AG04450 (cell line): ENCODE measurements at regions not wholly inside any gene's neighbourhood (a gene's known extent, or its start where the extent isn't known, plus 50 kb on each side); places are given as distances from the start of the nearest gene placed in this dataset.

ENCODE experiments used
- CTCF ChIA-PET: fragments of 300-600, 350-600 bp; formaldehyde crosslinking; extraction: SDS; loops from one replicate; lab custom pipeline; 2022; ENCODE audit warnings: antibody characterized with exemption, inconsistent platforms; lab: Charles Lee
- POLR2A ChIA-PET: fragments of 350-600 bp; formaldehyde crosslinking; extraction: SDS; loops from one replicate; lab custom pipeline; 2021; ENCODE audit warnings: antibody characterized with exemption, inconsistent platforms; lab: Yijun Ruan, JAX
- DNase-seq: peaks from one replicate; pipeline ENCODE4 v3.0.0-alpha.2; 2011; ENCODE audit warnings: low read depth, low spot score
- H3K27ac ChIP-seq: one replicate; pipeline ENCODE4 v1.5.1; 2012; ENCODE audit warnings: low read depth, low read length, control low read depth
- H3K27me3 ChIP-seq: one replicate; pipeline ENCODE4 v1.6.0; 2012; ENCODE audit warnings: low read length; ENCODE audit not compliant: control insufficient read depth, insufficient read depth
- H3K4me3 ChIP-seq: 2 replicates; pipeline ENCODE4 v1.5.1; 2011; ENCODE audit warnings: mild to moderate bottlenecking, low read depth, low read length, control low read depth
- H3K9me3 ChIP-seq: 2 replicates; pipeline ENCODE4 v1.5.1; 2012; ENCODE audit warnings: low read length; ENCODE audit not compliant: control insufficient read depth, insufficient read depth
- CTCF ChIP-seq: IDR thresholded peaks from 2 replicates; pipeline ENCODE4 v1.5.1; 2011; ENCODE audit warnings: low read depth, low read length, control low read depth, inconsistent platforms

GRCh38 chr6:47403801-47404200 lies 73.8 kb upstream of the CD2AP start:
- Histone ChIP-seq H3K27me3 (peaks cover 3% of the 10 kb centered on the region), H3K9me3 (no peaks in the 10 kb centered on the region), H3K27ac (no peak overlapping the region), H3K4me3 (no peak overlapping the region)
- DNase-seq: no peak
- POLR2A ChIA-PET: no interaction called here
- CTCF ChIA-PET: interaction anchor here (0.6 to 2.3 kb wide), 2 partner anchors 10 to 112 kb away, joined by 3 to 14 read pairs; no protein-coding TSS in a partner anchor
- TF ChIP-seq CTCF: no peak

- POLR2A ChIA-PET: no interaction called here
- CTCF ChIA-PET: interaction anchor here (2.3 kb wide), 1 partner anchor 9 kb away, joined by 14 read pairs; no protein-coding TSS in a partner anchor
- DNase-seq: no peak
- Histone ChIP-seq H3K27ac (no peak overlapping the region), H3K4me3 (no peak overlapping the region), H3K9me3 (no peaks in the 10 kb centered on the region), H3K27me3 (peaks cover 3% of the 10 kb centered on the region)
- TF ChIP-seq CTCF: no peak
Measured at GRCh38 chr6:47404435-47404834, 73.2 kb upstream of the CD2AP start.

GRCh38 chr6:47405273-47405672 lies 72.3 kb upstream of the CD2AP start:
- Histone ChIP-seq H3K27me3 (peaks cover 3% of the 10 kb centered on the region), H3K27ac (no peak overlapping the region), H3K4me3 (no peak overlapping the region), H3K9me3 (no peaks in the 10 kb centered on the region)
- POLR2A ChIA-PET: no interaction called here
- no peak for TF ChIP-seq CTCF
- CTCF ChIA-PET: no interaction called here
- no peak for DNase-seq

GRCh38 chr6:47407300-47408281 lies 70.0 kb upstream of the CD2AP start:
- no peak for DNase-seq
- ChIA-PET POLR2A (no interaction called here), CTCF (interaction anchor here (0.7 to 2.0 kb wide), 4 partner anchors 310 to 558 kb away, joined by 3 to 9 read pairs (median 4); no protein-coding TSS in a partner anchor)
- Histone ChIP-seq H3K4me3 (no peak overlapping the region), H3K27me3 (no peaks in the 10 kb centered on the region), H3K9me3 (no peaks in the 10 kb centered on the region), H3K27ac (no peak overlapping the region)
- TF ChIP-seq CTCF: no peak
